ENCODE measurements at regions not wholly inside any gene's neighbourhood (a gene's known extent, or its start where the extent isn't known, plus 50 kb on each side); places are given as distances from the start of the nearest gene placed in this dataset.

DNA sequence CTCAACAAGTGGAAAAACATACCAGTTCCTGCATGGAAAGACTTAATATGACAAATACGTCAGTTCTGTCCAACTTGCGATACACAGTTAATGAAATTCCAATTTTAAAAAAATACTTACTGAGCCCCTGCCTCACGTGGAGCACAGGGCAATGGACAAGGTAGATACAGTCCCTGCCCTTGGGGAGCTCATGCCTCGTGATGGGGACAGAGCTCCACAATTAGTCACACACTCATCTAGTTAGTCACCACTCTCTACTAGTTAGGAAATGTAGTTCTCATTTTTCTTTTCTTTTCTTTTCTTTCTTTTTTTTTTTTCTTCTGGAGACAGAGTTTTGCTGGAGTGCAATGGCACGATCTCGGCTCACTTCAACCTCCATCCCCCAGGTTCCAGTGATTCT lies 74.7 kb upstream of the CDH5 start:
- H3K4me3 ChIP-seq (ENCODE audit: low read depth, low read length) = no peak overlapping the region
- TF ChIP-seq, protein P1, sequence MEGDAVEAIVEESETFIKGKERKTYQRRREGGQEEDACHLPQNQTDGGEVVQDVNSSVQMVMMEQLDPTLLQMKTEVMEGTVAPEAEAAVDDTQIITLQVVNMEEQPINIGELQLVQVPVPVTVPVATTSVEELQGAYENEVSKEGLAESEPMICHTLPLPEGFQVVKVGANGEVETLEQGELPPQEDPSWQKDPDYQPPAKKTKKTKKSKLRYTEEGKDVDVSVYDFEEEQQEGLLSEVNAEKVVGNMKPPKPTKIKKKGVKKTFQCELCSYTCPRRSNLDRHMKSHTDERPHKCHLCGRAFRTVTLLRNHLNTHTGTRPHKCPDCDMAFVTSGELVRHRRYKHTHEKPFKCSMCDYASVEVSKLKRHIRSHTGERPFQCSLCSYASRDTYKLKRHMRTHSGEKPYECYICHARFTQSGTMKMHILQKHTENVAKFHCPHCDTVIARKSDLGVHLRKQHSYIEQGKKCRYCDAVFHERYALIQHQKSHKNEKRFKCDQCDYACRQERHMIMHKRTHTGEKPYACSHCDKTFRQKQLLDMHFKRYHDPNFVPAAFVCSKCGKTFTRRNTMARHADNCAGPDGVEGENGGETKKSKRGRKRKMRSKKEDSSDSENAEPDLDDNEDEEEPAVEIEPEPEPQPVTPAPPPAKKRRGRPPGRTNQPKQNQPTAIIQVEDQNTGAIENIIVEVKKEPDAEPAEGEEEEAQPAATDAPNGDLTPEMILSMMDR (IDR thresholded peaks at IDR 0.05; ENCODE audit: insufficient read depth, low read length) = no peak
- no peak for DNase-seq (ENCODE audit: low read depth)

DNA sequence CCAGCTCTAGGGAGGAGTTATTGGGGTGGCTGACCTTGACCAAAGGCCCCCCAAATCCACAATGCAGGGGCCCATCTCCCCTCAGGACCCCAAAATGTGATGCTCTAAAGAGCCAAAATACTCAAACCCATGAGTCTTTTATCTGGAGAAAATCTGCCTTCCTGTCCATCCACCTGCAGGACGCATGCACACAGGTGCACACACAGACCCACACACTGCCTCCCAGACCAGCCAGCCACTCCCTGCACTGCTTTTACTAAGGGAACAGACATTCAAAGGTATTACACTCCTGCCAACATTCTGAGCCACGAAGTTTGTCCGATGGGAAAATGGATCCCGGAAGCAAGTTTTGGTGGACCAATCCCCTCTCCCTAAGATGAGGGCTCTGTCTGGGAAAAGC lies 76.1 kb upstream of the CDH5 start:
- TF ChIP-seq, protein P1 (IDR thresholded peaks at IDR 0.05; ENCODE audit: insufficient read depth, low read length) = no peak
- H3K4me3 ChIP-seq (ENCODE audit: low read depth, low read length) = no peak overlapping the region
- no peak for DNase-seq (ENCODE audit: low read depth)

DNA sequence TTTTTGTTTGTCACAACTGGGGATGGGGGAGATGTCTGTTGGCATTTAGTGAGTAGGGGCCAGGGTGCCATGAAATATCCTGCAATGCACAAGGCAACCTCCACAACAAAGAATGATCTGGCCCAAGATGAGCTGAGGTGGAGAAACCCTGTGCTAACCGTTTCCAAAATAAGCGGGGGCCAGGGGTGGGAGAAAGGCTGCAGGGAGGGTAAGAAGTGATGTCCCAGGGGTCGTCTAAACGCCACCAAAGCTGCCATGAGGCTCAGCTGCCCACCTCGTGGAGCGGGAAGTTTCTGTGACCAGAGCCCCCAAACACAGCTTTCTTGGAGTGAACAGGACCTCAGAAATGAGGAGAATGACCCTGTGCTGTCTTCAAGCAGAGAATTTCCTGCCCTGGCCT lies 76.5 kb upstream of the CDH5 start:
- no peak overlapping the region for H3K4me3 ChIP-seq (ENCODE audit: low read depth, low read length)
- TF ChIP-seq, protein P1 (IDR thresholded peaks at IDR 0.05; ENCODE audit: insufficient read depth, low read length) = no peak
- no peak for DNase-seq (ENCODE audit: low read depth)

DNA sequence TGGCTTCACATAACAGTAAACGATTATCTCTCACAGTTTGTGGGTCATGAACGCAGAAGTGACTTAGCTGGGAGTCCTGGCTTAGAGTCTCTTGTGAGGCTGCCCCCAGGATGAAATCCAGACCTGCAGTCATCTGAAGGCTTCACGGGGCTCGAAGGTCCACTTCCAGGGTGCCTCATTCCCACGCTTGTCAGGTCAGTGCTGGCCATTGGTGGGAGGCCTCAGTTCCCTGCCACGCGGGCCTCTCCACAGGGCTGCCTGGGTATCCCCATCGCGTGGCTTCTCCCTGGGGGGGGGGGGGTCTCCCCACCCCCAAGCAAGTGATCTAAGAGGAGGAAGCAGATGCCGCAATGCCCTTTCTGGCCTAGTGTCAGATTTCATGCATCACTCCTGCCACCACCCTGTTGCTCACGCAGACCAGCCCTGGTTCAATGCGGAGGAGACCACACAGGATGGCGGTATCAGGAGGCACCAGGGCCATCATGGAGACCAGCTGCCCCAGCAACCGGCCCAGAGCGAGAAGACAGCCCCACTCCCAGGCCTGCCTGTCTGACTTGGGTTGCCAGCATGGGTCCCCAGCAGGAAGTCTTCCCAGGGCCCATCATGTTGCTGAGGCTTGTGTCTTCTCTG lies 77.3 kb upstream of the CDH5 start:
- TF ChIP-seq, protein P1 (IDR thresholded peaks at IDR 0.05; ENCODE audit: insufficient read depth, low read length) = no peak
- DNase-seq (ENCODE audit: low read depth) = no peak
- H3K4me3 ChIP-seq (ENCODE audit: low read depth, low read length) = no peak overlapping the region

DNA sequence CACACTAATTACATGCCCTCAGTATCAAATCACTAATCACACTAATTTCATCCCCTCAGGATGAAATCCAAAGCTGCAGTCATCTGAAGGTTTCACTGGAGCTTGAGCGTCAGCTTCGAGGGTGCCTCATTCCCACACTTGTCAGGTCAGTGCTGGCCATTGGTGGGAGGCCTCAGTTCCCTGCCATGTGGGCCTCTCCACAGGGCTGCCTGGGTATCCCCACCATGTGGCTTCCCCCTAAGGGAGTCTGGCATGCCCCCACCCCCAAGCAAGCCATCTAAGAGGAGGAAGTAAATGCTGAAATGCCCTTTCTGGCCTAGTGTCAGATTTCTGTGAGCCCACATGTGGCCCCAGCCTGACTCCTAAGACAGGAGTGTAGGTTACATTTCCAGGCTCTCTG lies 78.6 kb upstream of the CDH5 start:
- no peak for DNase-seq (ENCODE audit: low read depth)
- H3K4me3 ChIP-seq (ENCODE audit: low read depth, low read length) = no peak overlapping the region
- TF ChIP-seq, protein P1 (IDR thresholded peaks at IDR 0.05; ENCODE audit: insufficient read depth, low read length) = no peak

DNA sequence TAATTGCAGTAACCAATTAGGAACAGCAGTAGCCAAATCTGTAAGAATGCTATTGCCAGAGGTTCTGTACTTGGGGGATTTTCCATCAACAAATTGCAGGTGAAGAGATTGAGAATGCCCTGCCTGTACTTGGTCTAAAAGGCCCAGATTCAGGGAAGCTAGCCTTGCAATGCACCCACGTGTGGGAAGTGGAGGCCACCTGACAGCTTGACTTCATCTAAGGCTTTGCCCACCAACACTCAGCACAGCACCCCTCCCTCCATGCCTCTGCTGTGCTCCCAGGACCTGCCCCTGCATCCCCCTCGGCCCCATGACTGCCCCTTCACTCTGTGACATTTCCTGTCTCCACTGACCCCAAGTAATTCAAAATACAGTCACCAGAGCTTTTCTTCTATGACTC lies 79.1 kb upstream of the CDH5 start:
- H3K4me3 ChIP-seq (ENCODE audit: low read depth, low read length) = no peak overlapping the region
- DNase-seq (ENCODE audit: low read depth) = no peak
- TF ChIP-seq, protein P1 (IDR thresholded peaks at IDR 0.05; ENCODE audit: insufficient read depth, low read length) = no peak

DNA sequence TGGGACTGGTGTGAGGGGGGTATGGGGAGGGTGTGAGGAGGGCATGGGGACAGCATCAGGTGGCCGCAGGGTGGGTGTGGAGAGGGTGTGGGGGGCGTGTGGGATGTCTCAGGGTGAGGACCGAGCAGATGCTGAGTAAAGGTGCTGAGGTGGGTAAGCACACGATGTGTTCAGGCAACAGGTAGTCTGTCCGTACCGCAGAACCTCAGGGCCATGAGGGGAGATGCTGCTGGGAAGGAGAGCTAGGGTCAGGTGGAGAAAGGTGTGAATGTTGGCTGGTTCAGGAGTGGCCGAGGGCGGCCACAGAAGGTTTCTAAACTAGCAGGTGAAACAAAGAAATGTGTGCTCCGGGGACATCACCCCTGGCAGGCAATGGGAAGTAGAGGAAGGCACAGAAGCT lies 80.0 kb upstream of the CDH5 start:
- H3K4me3 ChIP-seq (ENCODE audit: low read depth, low read length) = no peak overlapping the region
- no peak for DNase-seq (ENCODE audit: low read depth)
- TF ChIP-seq, protein P1 (IDR thresholded peaks at IDR 0.05; ENCODE audit: insufficient read depth, low read length) = no peak

All from fibroblast of the aortic adventitia (primary cell).